ENCODE measurements at regions not wholly inside any gene's neighbourhood (a gene's known extent, or its start where the extent isn't known, plus 50 kb on each side); places are given as distances from the start of the nearest gene placed in this dataset.
"Not testable (repeated sequence)": the region's sequence is repeated elsewhere in the genome, so short reads cannot be mapped to it uniquely, and the experiment has no call there.

DNA sequence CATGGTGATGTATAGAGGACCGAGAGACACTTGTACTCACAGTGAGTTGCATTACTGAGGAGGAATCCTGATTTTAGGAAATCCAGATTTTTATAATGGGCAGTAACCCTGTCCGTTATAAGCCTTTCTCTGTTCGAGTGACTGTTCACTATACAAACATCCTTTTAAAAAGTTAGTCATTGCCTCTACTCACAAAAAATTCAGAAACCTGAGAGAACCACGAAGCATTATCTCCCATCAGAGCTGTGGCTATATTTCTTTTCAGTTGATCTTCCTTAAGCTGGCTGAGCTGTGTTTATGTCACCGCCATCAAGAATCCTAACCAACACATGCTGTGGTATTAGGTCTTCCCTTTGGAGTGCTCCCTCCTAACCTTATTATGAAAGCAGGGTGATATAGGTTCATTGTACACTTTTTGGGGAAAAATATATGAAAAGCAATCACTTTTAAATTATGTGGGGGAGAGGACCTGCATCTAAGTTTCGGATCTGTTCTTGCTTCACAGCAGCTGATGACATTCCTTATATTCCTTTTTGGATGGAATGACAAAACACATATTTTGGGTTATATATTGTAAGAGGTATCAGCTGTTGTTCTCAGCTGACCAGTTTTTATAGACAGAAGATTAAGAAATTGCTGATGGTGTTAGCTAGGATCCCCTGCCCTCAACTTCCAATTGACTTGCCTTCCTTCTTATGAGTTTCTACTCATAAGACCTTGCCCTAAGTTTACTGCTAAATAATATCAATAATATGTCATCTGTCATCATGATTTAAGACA, 465.9 kb upstream of the RASGRP1 start:
- Histone ChIP-seq H3K4me3 (no peak overlapping the region), H3K9me3 (ENCODE audit: control insufficient read depth in 4 of 4, insufficient read depth in 3 of 4, low read length in 3 of 4) (no peaks in the 10 kb centered on the region), H3K27me3 (ENCODE audit: control insufficient read depth in 3 of 3, insufficient read depth in 3 of 3, low read length in 2 of 3) (no peaks in the 10 kb centered on the region), H3K9ac (ENCODE audit: insufficient read depth in 1 of 2, low read length in 2 of 2) (no peak overlapping the region), H3K36me3 (ENCODE audit: control insufficient read depth in 4 of 4, insufficient read depth in 4 of 4, low read length in 4 of 4) (no peaks in the 10 kb centered on the region), H3K4me1 (ENCODE audit: control insufficient read depth in 5 of 5, insufficient read depth in 5 of 5, low read length in 5 of 5) (no peaks in the 10 kb centered on the region), H3K27ac (ENCODE audit: low read depth in 1 of 2, low read length in 1 of 2) (no peak overlapping the region)
- WGBS, 2 donors: 89 to 92% methylated on average over 6 of the region's 6 CpGs
- TF ChIP-seq, protein P1, sequence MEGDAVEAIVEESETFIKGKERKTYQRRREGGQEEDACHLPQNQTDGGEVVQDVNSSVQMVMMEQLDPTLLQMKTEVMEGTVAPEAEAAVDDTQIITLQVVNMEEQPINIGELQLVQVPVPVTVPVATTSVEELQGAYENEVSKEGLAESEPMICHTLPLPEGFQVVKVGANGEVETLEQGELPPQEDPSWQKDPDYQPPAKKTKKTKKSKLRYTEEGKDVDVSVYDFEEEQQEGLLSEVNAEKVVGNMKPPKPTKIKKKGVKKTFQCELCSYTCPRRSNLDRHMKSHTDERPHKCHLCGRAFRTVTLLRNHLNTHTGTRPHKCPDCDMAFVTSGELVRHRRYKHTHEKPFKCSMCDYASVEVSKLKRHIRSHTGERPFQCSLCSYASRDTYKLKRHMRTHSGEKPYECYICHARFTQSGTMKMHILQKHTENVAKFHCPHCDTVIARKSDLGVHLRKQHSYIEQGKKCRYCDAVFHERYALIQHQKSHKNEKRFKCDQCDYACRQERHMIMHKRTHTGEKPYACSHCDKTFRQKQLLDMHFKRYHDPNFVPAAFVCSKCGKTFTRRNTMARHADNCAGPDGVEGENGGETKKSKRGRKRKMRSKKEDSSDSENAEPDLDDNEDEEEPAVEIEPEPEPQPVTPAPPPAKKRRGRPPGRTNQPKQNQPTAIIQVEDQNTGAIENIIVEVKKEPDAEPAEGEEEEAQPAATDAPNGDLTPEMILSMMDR (IDR thresholded peaks at IDR 0.05; ENCODE audit: control extremely low read depth, extremely low read depth): no peak
- no peak for ATAC-seq (ENCODE audit: insufficient read depth, low FRiP score)
- no peak for DNase-seq

DNA sequence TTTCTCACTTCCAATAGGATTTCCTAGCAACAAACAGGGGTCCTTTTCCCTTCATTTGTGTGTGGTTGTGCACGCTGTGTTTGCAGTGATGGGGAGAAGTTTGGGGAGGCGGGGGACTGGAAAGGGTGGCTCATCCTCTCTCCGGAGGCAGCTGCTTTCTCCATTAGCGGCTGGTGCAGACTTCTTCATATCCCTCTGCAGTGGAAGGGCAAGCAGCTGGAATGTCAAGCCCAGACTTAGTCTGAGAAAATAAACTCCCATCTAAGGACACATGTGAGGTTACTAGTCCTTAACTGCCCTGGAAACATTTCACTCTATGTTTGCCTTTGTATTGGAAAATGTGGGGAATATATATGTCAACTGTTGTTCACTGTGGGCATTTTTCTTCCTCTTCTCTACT, 467.0 kb upstream of the RASGRP1 start:
- H3K9ac ChIP-seq (ENCODE audit: insufficient read depth in 1 of 2, low read length in 2 of 2): no peak overlapping the region

DNA sequence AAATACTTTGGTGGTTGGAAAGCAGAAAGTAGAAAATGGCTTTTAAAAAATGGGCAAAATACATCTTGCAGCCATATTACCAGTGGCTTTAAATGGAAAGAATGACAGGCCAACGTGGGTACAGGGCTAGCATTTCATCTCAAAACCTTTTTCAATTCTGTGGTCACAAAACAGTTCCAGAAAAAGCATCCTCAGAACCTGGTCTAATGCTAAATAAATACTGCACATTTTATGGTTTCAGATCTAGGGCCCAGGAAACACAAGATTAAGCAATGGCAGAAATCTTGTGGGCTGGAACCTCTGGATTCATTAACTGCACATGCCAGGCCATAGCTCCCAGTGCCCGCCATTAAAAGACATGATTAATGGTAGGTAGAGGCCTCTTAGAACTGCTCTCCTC, 470.2 kb upstream of the RASGRP1 start:
- no peak overlapping the region for H3K4me3 ChIP-seq
- H3K27me3 ChIP-seq (ENCODE audit: control insufficient read depth in 3 of 3, insufficient read depth in 3 of 3, low read length in 2 of 3): peaks cover 0 to 4% (median 0%) of the 10 kb centered on the region in 3 donors
- H3K9ac ChIP-seq (ENCODE audit: insufficient read depth in 1 of 2, low read length in 2 of 2): no peak overlapping the region
- no peaks in the 10 kb centered on the region for H3K9me3 ChIP-seq (ENCODE audit: control insufficient read depth in 4 of 4, insufficient read depth in 3 of 4, low read length in 3 of 4)
- no peaks in the 10 kb centered on the region for H3K4me1 ChIP-seq (ENCODE audit: control insufficient read depth in 5 of 5, insufficient read depth in 5 of 5, low read length in 5 of 5)
- 79 to 82% methylated on average over 2 of the region's 2 CpGs for WGBS, 2 donors
- DNase-seq (no peak), ATAC-seq (ENCODE audit: insufficient read depth, low FRiP score) (no peak)
- no peak overlapping the region for H3K27ac ChIP-seq (ENCODE audit: low read depth in 1 of 2, low read length in 1 of 2)
- TF ChIP-seq, protein P1 (IDR thresholded peaks at IDR 0.05; ENCODE audit: control extremely low read depth, extremely low read depth): no peak
- H3K36me3 ChIP-seq (ENCODE audit: control insufficient read depth in 4 of 4, insufficient read depth in 4 of 4, low read length in 4 of 4): no peaks in the 10 kb centered on the region

More for the DNA sequence above, 467.0 kb upstream of the RASGRP1 start:
- 77 to 85% methylated on average over 4 of the region's 4 CpGs for WGBS, 2 donors
- H3K4me1 ChIP-seq (ENCODE audit: control insufficient read depth in 5 of 5, insufficient read depth in 5 of 5, low read length in 5 of 5): no peaks in the 10 kb centered on the region
- no peak overlapping the region for H3K27ac ChIP-seq (ENCODE audit: low read depth in 1 of 2, low read length in 1 of 2)
- H3K27me3 ChIP-seq (ENCODE audit: control insufficient read depth in 3 of 3, insufficient read depth in 3 of 3, low read length in 2 of 3): no peaks in the 10 kb centered on the region
- DNase-seq (peak in 1 of 3 donors; percentile 15), ATAC-seq (ENCODE audit: insufficient read depth, low FRiP score) (no peak)
- no peaks in the 10 kb centered on the region for H3K9me3 ChIP-seq (ENCODE audit: control insufficient read depth in 4 of 4, insufficient read depth in 3 of 4, low read length in 3 of 4)
- no peak overlapping the region for H3K4me3 ChIP-seq
- no peaks in the 10 kb centered on the region for H3K36me3 ChIP-seq (ENCODE audit: control insufficient read depth in 4 of 4, insufficient read depth in 4 of 4, low read length in 4 of 4)
- TF ChIP-seq, protein P1 (IDR thresholded peaks at IDR 0.05; ENCODE audit: control extremely low read depth, extremely low read depth): no peak

DNA sequence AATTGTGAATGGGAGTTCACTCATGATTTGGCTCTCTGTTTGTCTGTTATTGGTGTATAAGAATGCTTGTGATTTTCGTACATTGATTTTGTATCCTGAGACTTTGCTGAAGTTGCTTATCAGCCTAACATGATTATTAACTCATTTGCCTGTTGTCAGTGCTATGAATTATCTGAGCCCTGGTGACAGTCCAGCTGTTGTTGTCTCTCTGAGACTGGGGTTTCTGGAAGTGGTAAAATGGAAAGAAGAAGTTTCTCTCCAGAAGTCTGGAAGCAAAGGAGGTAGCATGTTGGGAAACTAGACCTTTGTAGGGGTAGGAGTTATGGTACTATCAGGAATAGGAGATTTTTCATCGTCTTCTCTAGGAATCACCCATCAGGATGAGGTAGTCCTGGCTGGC, 473.0 kb upstream of the RASGRP1 start:
- 84 to 100% methylated on average over 2 of the region's 2 CpGs for WGBS, 2 donors
- not testable (repeated sequence) for ATAC-seq (ENCODE audit: insufficient read depth, low FRiP score); H3K27ac ChIP-seq (ENCODE audit: low read depth in 1 of 2, low read length in 1 of 2); H3K27me3 ChIP-seq (ENCODE audit: control insufficient read depth in 3 of 3, insufficient read depth in 3 of 3, low read length in 2 of 3); H3K9me3 ChIP-seq (ENCODE audit: control insufficient read depth in 4 of 4, insufficient read depth in 3 of 4, low read length in 3 of 4); H3K9ac ChIP-seq (ENCODE audit: insufficient read depth in 1 of 2, low read length in 2 of 2); H3K4me3 ChIP-seq; H3K36me3 ChIP-seq (ENCODE audit: control insufficient read depth in 4 of 4, insufficient read depth in 4 of 4, low read length in 4 of 4); H3K4me1 ChIP-seq (ENCODE audit: control insufficient read depth in 5 of 5, insufficient read depth in 5 of 5, low read length in 5 of 5); DNase-seq
